AG08395 (cell line): ENCODE measurements at regions not wholly inside any gene's neighbourhood (a gene's known extent, or its start where the extent isn't known, plus 50 kb on each side); places are given as distances from the start of the nearest gene placed in this dataset.

Source experiments
- DNase-seq: peaks from one replicate; pipeline ENCODE4 v3.0.0; 2012; ENCODE audit warnings: mixed read lengths, low spot score

DNA sequence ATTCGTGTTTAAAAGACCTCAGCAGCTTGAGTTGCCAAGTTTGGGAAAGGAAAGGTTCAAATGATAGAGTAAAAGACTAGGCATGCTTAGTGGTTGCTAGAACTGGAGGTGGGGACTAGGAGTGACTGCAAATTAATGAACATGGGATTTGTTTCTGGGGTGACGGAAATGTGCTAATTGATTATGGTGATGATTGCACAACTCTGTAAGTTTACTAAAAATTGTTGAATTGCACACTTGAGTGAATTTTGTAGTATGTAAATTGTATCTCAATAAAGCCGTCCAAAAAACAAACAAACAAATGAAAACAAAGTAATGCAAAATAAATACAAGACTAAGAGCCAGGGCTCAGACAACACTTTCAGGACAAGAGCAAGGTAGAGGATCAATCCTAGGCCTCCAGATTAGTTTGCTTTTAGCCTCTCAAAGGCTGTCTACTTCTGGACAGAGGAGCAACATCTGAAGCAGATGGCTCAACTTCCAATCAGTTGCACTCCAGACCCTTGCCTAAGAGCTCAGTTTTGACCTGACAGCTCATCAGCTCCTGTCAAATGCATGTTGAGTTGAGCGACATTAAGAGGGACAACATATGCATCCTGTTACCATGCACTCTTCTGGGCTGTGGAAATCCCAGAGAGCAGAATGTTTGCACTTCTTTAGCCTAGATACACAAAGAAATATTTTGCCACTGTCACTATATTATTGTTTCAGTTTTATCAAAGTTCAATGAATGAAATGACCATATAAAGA, 111.2 kb upstream of the ASIC2 start:
- DNase-seq, result no peak

DNA sequence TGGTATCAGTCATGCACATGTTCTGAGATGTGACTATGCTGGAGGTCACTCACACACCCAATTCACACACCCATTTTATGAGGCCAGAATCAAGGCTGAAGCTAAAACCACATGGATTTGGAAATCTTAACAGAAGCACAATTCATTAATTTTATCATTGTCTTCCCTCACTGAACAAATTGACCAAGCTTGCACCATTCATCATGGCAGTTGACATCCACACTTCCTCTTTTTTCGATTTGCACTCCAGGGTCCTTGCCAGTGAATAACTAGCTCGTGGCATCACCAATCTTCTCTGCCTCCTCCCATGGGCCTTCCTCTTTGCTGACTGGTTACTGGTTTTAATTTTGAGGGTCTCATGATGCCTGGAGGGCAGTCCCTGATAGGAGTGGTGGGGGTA, 123.0 kb upstream of the ASIC2 start:
- DNase-seq, result no peak

DNA sequence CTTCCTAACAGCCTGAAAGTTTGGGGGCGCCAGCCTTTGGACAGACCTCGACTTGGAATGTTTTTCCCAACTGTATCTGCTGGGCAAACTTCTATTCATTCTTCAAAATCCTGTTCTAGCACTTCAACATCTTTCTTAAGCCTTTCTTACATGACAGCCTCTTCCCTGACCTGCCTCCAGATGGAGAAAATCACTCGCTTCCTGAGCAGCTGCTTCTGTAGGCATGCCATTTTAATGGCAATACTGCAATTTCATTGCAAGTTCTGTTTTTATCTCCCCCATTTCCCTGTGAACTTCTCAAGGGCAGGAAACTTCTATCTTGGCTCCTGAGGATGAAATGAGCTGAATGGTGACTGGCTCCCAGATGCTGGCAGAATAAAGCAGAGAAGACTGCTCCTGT, 128.8 kb upstream of the ASIC2 start:
- DNase-seq, result no peak

DNA sequence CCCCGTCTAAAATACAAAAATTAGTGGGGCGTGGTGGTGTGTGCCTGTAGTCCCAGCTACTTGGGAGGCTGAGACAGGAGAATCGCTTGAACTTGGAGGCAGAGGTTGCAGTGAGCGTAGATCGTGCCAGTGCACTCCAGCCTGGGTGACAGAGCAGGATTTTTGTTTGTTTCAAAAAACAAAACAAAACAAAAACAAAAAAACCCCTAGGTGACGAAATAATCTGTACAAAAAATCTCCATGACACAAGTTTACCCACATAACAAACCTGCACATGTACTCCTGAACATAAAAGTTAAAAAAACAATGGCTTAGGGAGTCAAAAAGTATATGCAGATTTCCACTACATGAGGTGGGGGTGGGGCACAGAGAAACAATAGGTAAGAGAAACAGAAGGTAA, 140.5 kb upstream of the ASIC2 start:
- no peak for DNase-seq

DNA sequence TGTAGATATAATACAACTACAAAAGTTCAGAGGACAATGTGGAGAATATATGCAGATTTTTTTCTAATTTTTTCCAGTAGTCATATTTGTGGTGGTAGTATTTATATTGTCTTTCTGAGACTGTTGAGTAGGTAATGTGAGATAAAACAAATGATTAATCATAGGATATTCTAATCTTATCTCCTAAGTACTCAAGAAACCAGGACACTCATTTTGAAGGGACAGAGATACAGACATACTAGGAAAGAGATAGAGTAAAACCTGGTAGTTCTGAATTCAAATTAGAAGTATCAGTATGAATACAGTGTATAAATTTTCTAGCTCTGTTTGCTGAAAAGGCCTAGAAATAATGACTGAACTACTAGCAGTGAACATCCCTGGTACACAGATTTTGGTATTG, 141.7 kb upstream of the ASIC2 start:
- no peak for DNase-seq

DNA sequence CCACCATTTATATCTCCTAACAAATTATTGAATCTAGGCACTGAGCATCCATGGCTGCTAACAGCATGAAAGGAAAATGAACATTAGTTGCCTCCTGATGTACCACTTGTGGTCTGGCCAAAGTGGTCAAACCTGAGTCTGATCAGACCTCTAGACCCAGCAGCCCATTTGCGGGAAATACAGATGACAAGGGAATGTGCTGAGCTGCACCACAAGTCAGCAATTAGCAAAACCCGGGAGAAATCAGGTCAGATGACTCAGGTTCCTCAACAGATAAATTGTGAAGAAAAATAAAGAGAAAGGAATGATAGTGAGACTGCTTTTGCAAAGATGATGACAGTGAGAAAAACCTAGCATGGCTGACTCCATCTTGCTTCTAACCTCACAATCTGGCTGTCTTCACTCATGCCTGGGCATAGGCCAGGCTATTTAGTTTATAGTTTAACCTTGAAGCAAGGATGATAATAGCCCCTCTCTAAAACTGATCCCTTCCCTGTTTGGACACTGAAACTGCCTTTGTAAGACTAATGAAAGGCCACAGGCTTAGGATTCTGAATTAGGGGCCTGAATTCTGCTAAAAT, 142.7 kb upstream of the ASIC2 start:
- DNase-seq, result peak; percentile 43

DNA sequence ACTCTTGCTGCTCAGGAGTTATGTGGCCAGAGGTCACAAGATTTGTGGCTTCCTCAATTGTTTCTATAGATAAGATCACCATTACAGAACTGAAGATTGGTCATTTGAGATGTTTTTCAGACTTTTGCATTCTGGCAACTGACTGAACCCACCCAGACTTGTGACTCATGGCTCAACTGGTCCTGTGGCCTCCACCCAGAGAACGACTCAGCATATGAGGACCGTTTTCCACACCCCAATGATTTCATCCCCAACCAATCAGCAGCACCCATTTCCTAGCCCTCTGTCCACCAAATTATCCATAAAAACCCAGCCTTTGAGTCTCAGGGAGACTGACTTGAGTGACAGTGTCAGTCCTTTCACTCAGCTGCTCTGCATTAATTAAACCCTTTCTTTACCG, 143.2 kb upstream of the ASIC2 start:
- DNase-seq, result peak; percentile 49

DNA sequence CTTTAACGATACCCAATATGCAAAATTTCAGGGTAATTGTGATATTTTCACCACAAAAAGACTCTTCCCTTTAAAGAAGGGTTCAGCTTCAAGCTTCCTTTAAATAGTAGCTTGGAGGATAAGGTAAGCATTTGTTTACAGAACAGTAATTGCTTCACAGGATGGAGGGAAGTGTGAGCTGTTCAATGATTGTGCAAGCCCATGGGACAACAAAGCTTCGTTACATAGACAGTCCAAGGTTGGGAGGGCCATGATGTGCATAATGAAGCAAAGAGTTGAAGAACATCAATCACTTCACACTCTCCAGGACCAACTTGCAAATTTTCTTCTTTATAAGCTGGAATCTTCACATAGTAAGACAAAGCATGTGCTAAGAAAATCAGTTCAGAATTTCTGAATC, 145.0 kb upstream of the ASIC2 start:
- no peak for DNase-seq

DNA sequence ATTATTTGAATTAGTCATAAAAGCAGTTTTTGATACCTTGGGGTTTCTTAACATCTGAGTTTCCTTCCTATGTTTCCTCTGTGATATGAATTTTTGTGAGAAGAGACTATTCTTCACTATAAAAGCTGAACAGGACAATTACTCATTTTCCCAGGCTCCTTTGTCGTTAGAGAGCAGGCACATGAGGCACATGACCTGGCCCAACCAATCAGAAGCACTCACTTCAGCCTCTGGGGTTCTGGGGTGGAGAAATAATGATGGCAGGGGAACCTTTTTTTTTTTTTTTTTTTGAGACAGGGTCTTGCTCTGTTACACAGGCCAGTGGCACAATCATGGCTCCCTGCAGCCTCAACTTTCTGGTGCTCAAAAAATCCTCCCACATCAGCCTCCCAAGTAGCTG, 145.5 kb upstream of the ASIC2 start:
- DNase-seq, result no peak

DNA sequence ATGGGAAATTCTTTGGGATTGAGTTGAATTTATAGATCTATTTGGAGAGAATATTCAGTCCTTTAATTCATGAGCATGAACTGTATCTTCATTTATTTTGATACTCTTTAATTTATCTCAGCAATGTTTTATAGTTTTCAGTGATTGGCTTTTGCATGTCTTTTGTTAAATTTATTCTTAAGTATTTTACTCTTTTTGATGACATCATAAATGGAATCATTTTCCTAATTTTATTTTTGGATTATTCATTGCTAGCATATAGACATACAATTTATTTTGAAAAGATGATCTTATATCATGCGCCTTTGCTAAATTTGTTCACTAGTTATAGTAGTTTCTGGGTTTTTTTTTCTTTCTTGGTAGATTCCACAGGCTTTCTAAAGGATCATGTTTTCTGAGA, 149.2 kb upstream of the ASIC2 start:
- DNase-seq, result no peak

DNA sequence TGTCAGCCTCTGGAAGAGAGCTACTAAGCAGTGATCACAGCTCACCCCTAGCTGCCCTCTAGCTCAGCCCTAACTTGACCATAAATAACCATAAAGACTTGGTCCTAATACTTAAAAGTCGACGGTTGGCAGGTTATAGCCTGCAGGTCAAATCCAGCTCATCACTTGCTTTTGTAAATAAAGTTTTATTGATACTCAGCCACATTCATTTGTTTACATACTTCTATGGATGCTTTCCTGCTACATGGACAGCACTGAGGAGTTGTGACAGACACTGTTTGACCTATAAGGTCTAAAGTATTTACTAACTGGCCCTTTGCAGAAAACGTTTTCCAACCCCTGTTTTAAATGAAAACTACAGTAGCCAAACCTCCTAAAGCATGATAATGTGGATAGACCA, 151.6 kb upstream of the ASIC2 start:
- no peak for DNase-seq

DNA sequence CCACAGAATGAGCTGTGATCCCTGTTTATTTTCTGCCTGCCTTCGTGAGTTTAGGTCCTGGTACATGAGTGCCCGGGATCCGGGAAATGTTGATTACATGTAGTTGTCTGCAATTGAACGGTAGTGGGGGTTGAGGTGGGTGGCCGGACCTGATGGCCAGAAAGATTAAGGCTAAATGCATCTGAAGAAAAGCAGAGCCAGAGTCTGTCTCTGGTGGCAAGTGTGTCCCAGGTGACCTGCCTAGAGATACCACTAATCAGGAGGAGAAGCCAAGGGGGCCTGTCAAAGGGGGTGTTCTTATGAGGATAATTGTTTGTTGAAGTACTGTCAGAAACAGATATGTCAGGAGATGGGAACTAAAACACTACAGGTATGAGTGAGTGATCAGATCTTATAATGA, 154.0 kb upstream of the ASIC2 start:
- no peak for DNase-seq

DNA sequence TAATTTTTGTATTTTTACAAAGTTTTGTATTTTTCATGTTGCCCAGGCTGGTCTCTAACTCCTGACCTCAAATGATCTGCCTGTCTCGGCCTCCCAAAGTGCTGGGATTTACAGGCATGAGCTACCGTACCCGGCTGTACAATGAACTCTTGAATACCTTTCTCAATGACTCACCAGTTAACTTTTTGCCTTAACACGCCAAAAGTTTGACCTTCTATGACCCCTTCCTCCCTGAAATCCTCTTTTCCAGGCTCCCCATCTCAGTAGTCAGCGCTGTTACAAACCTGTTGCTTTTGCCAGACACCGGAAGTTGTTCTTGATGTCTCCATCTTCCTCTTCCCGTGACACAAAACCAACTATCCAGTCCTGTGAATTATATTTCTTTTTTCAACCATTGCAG, 158.1 kb upstream of the ASIC2 start:
- no peak for DNase-seq

DNA sequence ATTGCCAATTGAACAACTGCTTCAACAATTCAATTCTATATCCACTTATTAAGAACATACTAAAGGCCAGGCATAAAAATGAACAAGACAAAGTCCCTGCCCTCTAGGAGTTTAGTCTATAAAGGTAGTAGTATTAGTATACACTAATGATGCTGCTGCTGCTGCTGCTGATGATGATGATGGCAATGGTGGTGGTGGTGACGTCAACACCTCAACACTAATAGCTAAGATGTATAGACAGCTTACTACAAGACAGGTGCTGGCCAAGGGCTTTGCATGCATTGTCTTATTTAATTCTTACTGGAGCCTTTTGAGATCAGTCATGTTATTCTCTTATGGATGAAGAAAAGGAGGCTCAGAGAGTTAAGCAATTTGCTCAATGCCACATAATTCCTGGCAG, 164.4 kb upstream of the ASIC2 start:
- DNase-seq, result no peak

DNA sequence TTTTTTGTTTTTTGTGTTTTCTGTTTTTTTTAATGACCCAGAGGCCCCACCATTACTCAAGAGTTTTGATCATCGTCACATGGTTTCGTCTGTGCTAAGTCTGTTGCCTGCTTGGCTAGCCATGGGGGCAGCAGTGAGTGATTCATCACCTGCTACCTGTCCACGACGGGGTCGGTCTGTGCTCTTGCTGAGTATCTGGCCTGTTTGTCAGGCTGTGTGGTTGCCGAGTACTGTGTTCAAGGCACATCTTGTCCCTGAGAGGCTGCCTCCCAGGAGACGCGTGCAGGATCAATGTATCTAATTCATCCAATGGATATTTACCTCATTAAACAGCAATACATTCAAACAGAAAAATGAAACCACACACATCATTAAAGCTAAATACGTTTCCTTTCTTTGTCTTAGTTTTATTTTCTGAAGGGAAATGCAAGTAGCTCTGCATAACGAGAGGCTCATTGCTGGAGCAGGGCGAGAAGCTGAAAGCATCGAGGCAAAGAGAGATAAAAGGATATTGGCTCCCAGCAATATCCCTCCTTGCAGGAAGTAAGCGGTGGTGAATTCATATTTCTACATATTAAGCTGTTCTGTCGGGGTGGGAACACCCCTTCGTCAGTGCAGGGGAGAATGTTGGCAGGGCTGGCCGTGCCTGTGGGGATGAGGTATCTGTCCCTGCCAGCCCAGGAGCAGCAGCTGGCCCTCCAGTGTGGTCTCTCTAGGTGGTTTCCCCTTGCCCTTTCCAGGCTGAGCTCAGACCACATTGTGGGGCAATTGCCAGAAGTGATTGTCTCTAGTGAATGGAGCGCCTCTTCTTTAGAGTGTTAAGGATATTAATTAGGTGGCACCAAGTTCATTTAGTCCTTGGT, 166.2 kb upstream of the ASIC2 start:
- no peak for DNase-seq

DNA sequence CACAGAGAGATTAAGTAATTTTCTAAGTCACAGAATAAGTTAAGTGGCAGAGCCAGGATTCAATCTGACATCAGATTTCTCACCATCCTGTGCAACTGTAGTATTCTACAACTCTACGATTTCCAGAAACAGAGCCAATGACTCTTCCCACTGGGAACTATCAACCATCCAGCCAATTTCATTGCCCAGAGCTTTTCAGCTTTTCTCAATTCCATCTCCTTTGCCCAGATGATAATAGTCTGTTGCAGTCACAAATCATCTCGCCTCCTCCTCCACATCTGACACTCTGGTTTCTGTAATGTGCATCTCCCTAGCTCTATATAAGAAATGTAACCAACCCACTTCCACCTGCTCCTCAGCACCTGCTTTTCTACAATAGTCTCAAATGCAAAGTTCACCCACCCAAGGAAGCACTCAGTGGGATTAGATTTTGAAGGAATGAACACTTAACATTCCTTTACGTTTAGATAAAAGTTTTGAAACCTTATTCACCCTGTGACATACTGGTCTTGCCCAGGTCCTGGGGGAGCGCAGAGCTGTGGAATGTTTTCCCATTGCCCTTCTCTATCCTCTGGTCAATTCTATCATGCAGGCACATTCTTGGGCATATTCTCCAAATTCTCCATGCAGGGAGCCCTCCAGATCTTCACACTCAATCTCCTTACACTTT, 167.8 kb upstream of the ASIC2 start:
- DNase-seq, result no peak

DNA sequence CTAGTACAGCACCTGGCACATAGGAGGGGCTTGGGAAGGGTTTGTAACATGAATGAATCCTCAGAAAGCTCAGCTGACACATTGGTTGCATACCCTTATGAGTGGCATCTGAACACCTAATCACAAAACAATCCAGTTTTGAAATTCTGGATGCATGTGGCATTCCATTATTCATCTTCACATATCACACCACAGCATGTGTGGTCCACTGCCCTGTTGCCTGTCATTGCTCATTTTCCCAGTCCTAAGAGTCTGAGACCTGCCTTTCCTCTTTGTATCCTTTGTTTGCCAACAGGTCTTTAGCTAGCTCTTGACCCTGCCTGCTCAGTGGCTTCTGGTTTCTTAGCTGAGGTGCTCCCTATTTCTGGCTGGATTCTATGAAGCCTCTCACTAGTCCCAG, 170.8 kb upstream of the ASIC2 start:
- DNase-seq, result no peak

DNA sequence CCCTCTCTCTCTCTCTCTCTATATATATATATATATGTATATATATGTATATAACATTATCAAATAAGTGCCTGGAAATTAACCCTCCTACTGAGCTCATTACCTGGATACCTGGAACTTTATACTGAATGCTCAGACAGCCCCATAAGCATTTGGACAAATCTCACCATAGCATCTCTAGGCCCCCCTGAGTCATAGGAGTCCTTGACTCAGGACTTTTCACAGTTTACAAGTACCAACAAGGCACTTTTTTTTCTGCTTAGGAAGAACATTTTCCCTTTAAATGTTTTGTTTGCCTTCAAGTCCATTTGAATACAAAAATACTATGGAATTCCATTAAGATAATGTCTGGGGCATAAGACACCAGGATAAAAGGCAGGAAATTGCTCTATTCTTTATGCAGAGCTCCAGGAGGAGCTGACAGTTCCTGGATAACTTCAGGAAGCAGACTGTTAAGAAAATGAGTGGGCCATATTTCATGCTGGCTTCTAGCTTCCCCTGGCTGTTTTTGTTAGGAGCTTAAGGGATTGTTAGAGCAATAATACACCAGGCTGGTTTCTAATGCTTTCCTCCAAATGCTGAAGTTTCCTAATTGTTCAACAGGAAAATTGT, 171.7 kb upstream of the ASIC2 start:
- no peak for DNase-seq

DNA sequence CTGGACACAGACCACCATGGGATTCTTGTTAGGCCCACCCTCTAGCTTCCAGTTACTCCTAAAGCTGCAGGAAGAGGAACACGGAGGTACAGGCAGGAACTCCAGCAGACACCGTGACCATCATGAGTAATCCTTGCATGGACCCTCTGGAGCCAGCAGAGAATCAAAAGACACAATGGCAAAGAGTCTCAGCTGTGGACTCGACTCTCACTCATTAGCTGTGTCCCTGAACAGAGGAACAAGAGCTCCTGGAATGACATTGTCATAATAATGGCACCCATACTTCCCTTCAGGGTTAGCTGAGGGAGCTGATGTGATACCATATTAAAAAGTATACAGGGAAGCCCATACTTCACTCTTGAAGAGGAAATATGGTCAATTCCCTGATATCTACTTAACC, 176.3 kb upstream of the ASIC2 start:
- no peak for DNase-seq

DNA sequence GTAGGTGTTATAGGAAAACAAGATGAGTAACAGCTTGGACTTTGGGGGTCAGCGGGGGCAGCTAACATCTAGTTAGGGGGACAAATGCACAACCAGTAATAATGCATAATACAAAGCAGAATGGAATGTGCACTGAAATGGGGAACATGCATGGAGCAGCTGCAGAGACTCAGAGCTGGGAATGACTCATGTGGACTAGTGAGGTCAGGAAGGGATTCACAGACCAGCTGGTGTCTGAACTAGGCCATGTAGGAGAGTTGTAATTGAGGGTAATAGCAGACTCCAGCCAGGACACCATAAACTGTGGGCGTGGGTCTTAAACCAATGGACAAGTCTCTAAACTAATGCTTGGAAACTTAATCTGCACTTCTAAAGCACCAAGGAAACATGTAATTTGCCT, 176.8 kb upstream of the ASIC2 start:
- peak; percentile 89 for DNase-seq

DNA sequence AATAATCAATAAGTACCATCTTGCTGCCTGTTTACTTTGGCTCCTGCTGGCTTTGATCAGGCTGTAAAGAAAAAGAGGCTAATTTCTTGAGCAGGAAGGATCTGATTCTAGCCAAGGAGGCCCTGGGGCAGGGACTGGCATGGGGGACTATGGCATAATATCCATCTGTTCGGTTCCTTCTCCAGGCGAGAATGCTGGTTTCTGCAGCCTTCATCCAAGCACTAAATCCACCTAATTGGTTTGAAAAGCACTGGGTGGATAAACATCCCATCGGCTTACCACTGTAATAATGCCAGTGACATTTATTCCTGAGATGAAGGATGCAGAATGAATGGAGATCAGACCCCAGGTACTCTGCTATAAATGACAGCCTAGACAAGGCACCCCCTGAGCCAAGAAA, 180.0 kb upstream of the ASIC2 start:
- no peak for DNase-seq

DNA sequence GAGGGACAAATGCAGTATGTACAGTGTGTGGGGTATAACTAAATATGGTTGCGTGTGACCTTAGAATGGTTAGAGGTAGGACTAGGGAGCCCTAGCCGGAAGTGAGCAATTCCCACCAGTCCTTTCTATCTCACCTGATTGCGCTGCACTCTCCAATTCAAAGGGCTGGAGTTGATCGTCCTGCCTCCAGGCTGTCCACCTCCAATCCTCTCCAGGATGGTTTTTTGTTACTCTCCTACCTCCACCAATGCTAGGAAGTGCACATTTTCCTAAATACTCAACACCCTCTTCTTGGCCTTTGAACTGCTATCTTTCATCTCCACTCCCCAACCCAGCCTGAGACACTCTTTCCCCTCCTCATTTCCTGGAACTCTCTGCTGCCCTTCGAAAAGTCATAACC, 181.7 kb upstream of the ASIC2 start:
- no peak for DNase-seq
